Motor neuron (in vitro differentiated cells): ENCODE measurements at regions not wholly inside any gene's neighbourhood (a gene's known extent, or its start where the extent isn't known, plus 50 kb on each side); places are given as distances from the start of the nearest gene placed in this dataset.

ENCODE experiments used
- ATAC-seq, 8 experiments: fragments of 200-7000 bp; cut with Tn5 transposase; replicated peaks in 6 of 8; 2 replicates each; pipeline ENCODE4 v1.8.0; 2021; ENCODE audit warnings: mild to moderate bottlenecking in 8 of 8, moderate library complexity in 8 of 8
- H3K27ac ChIP-seq, 2 donors: fragments of 250-450 bp; sonication (Bioruptor Pico); 2 replicates each; pipeline ENCODE4 v1.9.0; 2021; ENCODE audit warnings: antibody characterized with exemption in 2 of 2, mild to moderate bottlenecking in 2 of 2, moderate library complexity in 1 of 2
- H3K4me1 ChIP-seq, 2 donors: fragments of 250-450 bp; sonication (Bioruptor Pico); replicated peaks in 1 of 2; 2 replicates each; pipeline ENCODE4 v1.6.1; 2021; ENCODE audit warnings: antibody characterized with exemption in 2 of 2, mild to moderate bottlenecking in 2 of 2, moderate library complexity in 1 of 2
- H3K4me3 ChIP-seq, 5 donors: fragments of 250-450 bp; sonication (Bioruptor Pico); 2 replicates each; pipeline ENCODE4 v1.9.0; 2021; ENCODE audit warnings: antibody characterized with exemption in 5 of 5, mild to moderate bottlenecking in 5 of 5, moderate library complexity in 4 of 5
- WGBS, 10 experiments: fragments of 450-650 bp; shearing (Covaris generic); methylation state at CpG; one replicate each; pipeline ENCODE4 v1.0.0; 2022; 5-methylcytosine and 5-hydroxymethylcytosine counted together
- in situ Hi-C, 9 experiments: fragments of 400-800 bp; cut with MboI; loops; one replicate each; pipeline ENCODE4 v1.15.0; 2021; ENCODE audit warnings: low sequenced_read_pairs in 9 of 9, low pct_unique_long_range_greater_than_20kb in 2 of 9; ENCODE audit not compliant: unreplicated experiment in 9 of 9

GRCh38 chr1:229752679-229753078 is 126.6 kb downstream of the URB2 start:
- WGBS, 10 experiments, result 40 to 100% (median 96%) methylated on average over 1 to 5 of the region's 5 CpGs; no CpG with 5 or more reads in 1 of the 10 experiments
- in situ Hi-C loops, result no loop called here
- no peak for ATAC-seq

GRCh38 chr1:229753764-229754551 is 127.9 kb downstream of the URB2 start:
- no peak for ATAC-seq
- Histone ChIP-seq H3K4me1 (peaks cover 0 to 5% of the 10 kb centered on the region in 2 donors), H3K27ac (no peak overlapping the region), H3K4me3 (no peak overlapping the region)
- WGBS, 10 experiments, result 20 to 78% (median 72%) methylated on average over 1 to 7 of the region's 7 CpGs; no CpG with 5 or more reads in 4 of the 10 experiments
- in situ Hi-C loops, result no loop called here

More at GRCh38 chr1:229752679-229753078, 126.6 kb downstream of the URB2 start:
- Histone ChIP-seq H3K27ac (no peak overlapping the region), H3K4me3 (no peak overlapping the region), H3K4me1 (peaks cover 0 to 5% of the 10 kb centered on the region in 2 donors)

- whole genome bisulfite sequencing, 10 experiments, result 0 to 80% (median 58%) methylated on average over 1 to 4 of the region's 4 CpGs; no CpG with 5 or more reads in 2 of the 10 experiments
- no peak overlapping the region for H3K27ac ChIP-seq
- in situ Hi-C loops, result no loop called here
- ATAC-seq, result peak in 1 of 8 experiments; percentile 63
- H3K4me1 ChIP-seq, result peaks cover 21 to 22% of the 10 kb centered on the region in 2 donors
- H3K4me3 ChIP-seq, result no peak overlapping the region
These were observed 130.6 kb downstream of the URB2 start for GRCh38 chr1:229756666-229757065.

GRCh38 chr1:229757226-229757625 is 131.2 kb downstream of the URB2 start:
- in situ Hi-C loops, result no loop called here
- H3K4me1 ChIP-seq, result peaks cover 21 to 22% of the 10 kb centered on the region in 2 donors
- no peak for ATAC-seq
- H3K27ac ChIP-seq, result no peak overlapping the region
- no peak overlapping the region for H3K4me3 ChIP-seq

- Histone ChIP-seq H3K4me3 (no peak overlapping the region), H3K27ac (no peak overlapping the region), H3K4me1 (peaks cover 21 to 22% of the 10 kb centered on the region in 2 donors)
- no peak for ATAC-seq
- in situ Hi-C loops, result no loop called here
- WGBS, 10 experiments, result 35 to 91% (median 81%) methylated on average over 4 to 15 of the region's 15 CpGs; no CpG with 5 or more reads in 3 of the 10 experiments
These were observed 132.3 kb downstream of the URB2 start for GRCh38 chr1:229758101-229759036.

GRCh38 chr1:229759037-229759435 is 133.0 kb downstream of the URB2 start:
- H3K27ac ChIP-seq, result peak overlapping the region in 1 of 2 donors; percentile 42
- WGBS, 10 experiments, result 0 to 88% (median 81%) methylated on average over 1 to 5 of the region's 5 CpGs; no CpG with 5 or more reads in 5 of the 10 experiments
- H3K4me3 ChIP-seq, result no peak overlapping the region
- in situ Hi-C loops, result no loop called here
- H3K4me1 ChIP-seq, result peaks cover 21 to 22% of the 10 kb centered on the region in 2 donors
- peak in 1 of 8 experiments; percentile 36 for ATAC-seq

GRCh38 chr1:229759586-229759985 is 133.5 kb downstream of the URB2 start:
- peak in 2 of 8 experiments; percentile 52 to 53 for ATAC-seq
- in situ Hi-C loops, result no loop called here
- peaks cover 21 to 22% of the 10 kb centered on the region in 2 donors for H3K4me1 ChIP-seq
- 20 to 73% (median 50%) methylated on average over 1 to 2 of the region's 2 CpGs; no CpG with 5 or more reads in 1 of the 10 experiments for WGBS, 10 experiments
- H3K27ac ChIP-seq, result peak overlapping the region in 1 of 2 donors; percentile 42
- no peak overlapping the region for H3K4me3 ChIP-seq

- peak in 5 of 8 experiments; percentile 67 to 97 (median 91) for ATAC-seq
- in situ Hi-C loops, result no loop called here
- Histone ChIP-seq H3K27ac (peak overlapping the region; percentile 40 to 57), H3K4me3 (no peak overlapping the region), H3K4me1 (peaks cover 21 to 22% of the 10 kb centered on the region in 2 donors)
- 50 to 80% (median 69%) methylated on average over 1 to 6 of the region's 7 CpGs; no CpG with 5 or more reads in 4 of the 10 experiments for WGBS, 10 experiments
These were observed 134.5 kb downstream of the URB2 start for GRCh38 chr1:229760478-229760996.

GRCh38 chr1:229762891-229763290 is 136.8 kb downstream of the URB2 start:
- WGBS, 10 experiments, result 8 to 94% (median 67%) methylated on average over 1 to 5 of the region's 5 CpGs; no CpG with 5 or more reads in 1 of the 10 experiments
- Histone ChIP-seq H3K4me1 (peaks cover 21 to 22% of the 10 kb centered on the region in 2 donors), H3K27ac (no peak overlapping the region), H3K4me3 (no peak overlapping the region)
- no peak for ATAC-seq
- in situ Hi-C loops, result no loop called here

GRCh38 chr1:229768232-229768631 is 142.2 kb downstream of the URB2 start:
- H3K4me3 ChIP-seq, result no peak overlapping the region
- H3K4me1 ChIP-seq, result no peaks in the 10 kb centered on the region
- 0 to 90% (median 51%) methylated on average over 1 to 5 of the region's 5 CpGs; no CpG with 5 or more reads in 1 of the 10 experiments for WGBS, 10 experiments
- no peak overlapping the region for H3K27ac ChIP-seq
- peak in 1 of 8 experiments; percentile 47 for ATAC-seq
- in situ Hi-C loops, result no loop called here

- 20 to 100% (median 82%) methylated on average over 1 to 3 of the region's 3 CpGs; no CpG with 5 or more reads in 3 of the 10 experiments for WGBS, 10 experiments
- H3K27ac ChIP-seq, result no peak overlapping the region
- H3K4me3 ChIP-seq, result no peak overlapping the region
- in situ Hi-C loops, result no loop called here
- peak in 1 of 8 experiments; percentile 17 for ATAC-seq
- no peaks in the 10 kb centered on the region for H3K4me1 ChIP-seq
These were observed 143.0 kb downstream of the URB2 start for GRCh38 chr1:229769006-229769405.

GRCh38 chr1:229769809-229770208 is 143.8 kb downstream of the URB2 start:
- no peak overlapping the region for H3K4me3 ChIP-seq
- in situ Hi-C loops, result no loop called here
- WGBS, 10 experiments, result 10 to 90% (median 78%) methylated on average over 1 to 5 of the region's 5 CpGs
- no peak overlapping the region for H3K27ac ChIP-seq
- no peaks in the 10 kb centered on the region for H3K4me1 ChIP-seq
- no peak for ATAC-seq
